PC-3 (cell line): ENCODE measurements at regions not wholly inside any gene's neighbourhood (a gene's known extent, or its start where the extent isn't known, plus 50 kb on each side); places are given as distances from the start of the nearest gene placed in this dataset.

Source experiments
- ATAC-seq: fragments of 200-7000 bp; cut with Tn5 transposase; 2 replicates; pipeline ENCODE4 v1.9.1; 2020; ENCODE audit warnings: mild to moderate bottlenecking, moderate library complexity
- BruUV-seq: library from RNA; stranded (reverse); fragments of 400-500 nt; replicated peaks from 2 replicates; lab custom pipeline; 2021; lab: Mats Ljungman, UMichigan
- CTCF ChIA-PET: fragments of 300-600 bp; sonication (Branson Sonifier 250); formaldehyde crosslinking; loops from one replicate; lab custom pipeline; 2022; ENCODE audit warnings: antibody characterized with exemption; lab: Charles Lee
- POLR2A ChIA-PET: fragments of 300-600 bp; sonication (Branson Sonifier 250); formaldehyde crosslinking; loops from one replicate; lab custom pipeline; 2022; ENCODE audit warnings: antibody characterized with exemption; ENCODE audit not compliant: unreplicated experiment; lab: Charles Lee
- DNase-seq: peaks from one replicate; pipeline ENCODE4 v3.0.0-alpha.2; 2015
- H2AFZ ChIP-seq: fragments of 300-600 bp; sonication (generic); 2 replicates; pipeline ENCODE4 v1.6.0; 2016; ENCODE audit warnings: antibody characterized with exemption, low read length
- H3F3A ChIP-seq: fragments of 300-600 bp; sonication (generic); one replicate; pipeline ENCODE4 v1.6.0; 2017; ENCODE audit warnings: antibody characterized with exemption, low read length, control low read depth, mild to moderate bottlenecking; ENCODE audit not compliant: unreplicated experiment
- H3K27ac ChIP-seq: fragments of 300-600 bp; sonication (generic); 2 replicates; pipeline ENCODE4 v1.5.1; 2016; ENCODE audit warnings: mild to moderate bottlenecking, low read length
- H3K27me3 ChIP-seq: fragments of 300-600 bp; sonication (generic); 2 replicates; pipeline ENCODE4 v1.6.1; 2016; ENCODE audit warnings: low read length, mixed read lengths
- H3K36me3 ChIP-seq: fragments of 300-600 bp; sonication (generic); 2 replicates; pipeline ENCODE4 v1.6.1; 2016; ENCODE audit warnings: low read depth, mixed run types, low read length, mixed read lengths
- H3K4me1 ChIP-seq: fragments of 300-600 bp; sonication (generic); 2 replicates; pipeline ENCODE4 v1.5.1; 2016; ENCODE audit warnings: low read length; ENCODE audit not compliant: insufficient read depth
- H3K4me2 ChIP-seq: fragments of 300-600 bp; sonication (generic); 2 replicates; pipeline ENCODE4 v1.6.0; 2016; ENCODE audit warnings: low read length
- H3K4me3 ChIP-seq: fragments of 300-600 bp; sonication (generic); 2 replicates; pipeline ENCODE4 v1.5.1; 2016; ENCODE audit warnings: mild to moderate bottlenecking, low read length, mixed read lengths
- H3K79me2 ChIP-seq: fragments of 300-600 bp; sonication (generic); 2 replicates; pipeline ENCODE4 v1.6.1; 2017; ENCODE audit warnings: low read length, mixed read lengths
- H3K9ac ChIP-seq: fragments of 300-600 bp; sonication (generic); 2 replicates; pipeline ENCODE4 v1.6.0; 2016; ENCODE audit warnings: mild to moderate bottlenecking, low read length
- H3K9me2 ChIP-seq: fragments of 300-600 bp; sonication (generic); replicated peaks from 2 replicates; pipeline ENCODE4 v1.6.1; 2016; ENCODE audit warnings: mixed run types, low read length, mixed read lengths
- H3K9me3 ChIP-seq: fragments of 300-600 bp; sonication (generic); 2 replicates; pipeline ENCODE4 v1.6.1; 2016; ENCODE audit warnings: low read length, mixed read lengths
- H4K20me1 ChIP-seq: fragments of 300-600 bp; sonication (generic); 2 replicates; pipeline ENCODE4 v1.6.1; 2016; ENCODE audit warnings: low read length, mixed read lengths
- EZH2 ChIP-seq: fragments of 300-600 bp; sonication (generic); IDR thresholded peaks from one replicate; pipeline ENCODE4 v1.6.1; 2017; ENCODE audit warnings: antibody characterized with exemption, mild to moderate bottlenecking, low read length; ENCODE audit not compliant: unreplicated experiment
- EZH2phosphoT487 ChIP-seq: fragments of 300-600 bp; sonication (generic); IDR thresholded peaks from 2 replicates; pipeline ENCODE4 v1.6.1; 2018; ENCODE audit warnings: mild to moderate bottlenecking, antibody characterized with exemption, low read length, borderline replicate concordance
- intact Hi-C: fragments of 100-400 bp; cut with micrococcal nuclease; formaldehyde crosslinking; loops from 2 replicates; pipeline ENCODE4 v1.9.0; 2023
- TF ChIP-seq, protein P1 (sequence below): fragments of 300-600 bp; sonication (generic); conservative IDR thresholded peaks from 2 replicates; pipeline ENCODE4 v1.5.1; 2017; ENCODE audit warnings: antibody characterized with exemption, low read depth, mild to moderate bottlenecking, low read length

DNA sequence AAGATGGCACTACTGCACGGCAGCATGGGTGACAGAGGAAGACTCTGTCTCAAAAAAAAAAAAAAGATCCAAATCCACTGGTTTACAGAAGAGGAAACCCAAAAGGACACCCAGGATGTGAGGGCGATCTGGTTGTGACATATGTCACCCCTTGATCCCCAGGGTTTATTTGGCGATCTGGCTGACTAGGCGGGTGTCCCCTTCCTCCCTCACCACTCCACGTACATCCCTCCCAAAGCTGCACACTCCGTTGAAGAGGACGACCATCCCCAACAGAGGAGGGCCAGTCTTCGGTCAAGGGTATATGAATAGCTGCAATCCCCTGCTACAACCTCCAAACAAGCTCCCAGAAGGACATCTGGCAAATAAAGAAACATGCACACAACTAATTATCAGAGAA lies 111.6 kb downstream of the HTR5A start:
- no peaks in the 10 kb centered on the region for H3K4me1 ChIP-seq
- no peak overlapping the region for H3K27ac ChIP-seq
- H3K9ac ChIP-seq, result no peak overlapping the region
- TF ChIP-seq EZH2 (no peak), EZH2phosphoT487 (no peak)
- TF ChIP-seq, protein P1, sequence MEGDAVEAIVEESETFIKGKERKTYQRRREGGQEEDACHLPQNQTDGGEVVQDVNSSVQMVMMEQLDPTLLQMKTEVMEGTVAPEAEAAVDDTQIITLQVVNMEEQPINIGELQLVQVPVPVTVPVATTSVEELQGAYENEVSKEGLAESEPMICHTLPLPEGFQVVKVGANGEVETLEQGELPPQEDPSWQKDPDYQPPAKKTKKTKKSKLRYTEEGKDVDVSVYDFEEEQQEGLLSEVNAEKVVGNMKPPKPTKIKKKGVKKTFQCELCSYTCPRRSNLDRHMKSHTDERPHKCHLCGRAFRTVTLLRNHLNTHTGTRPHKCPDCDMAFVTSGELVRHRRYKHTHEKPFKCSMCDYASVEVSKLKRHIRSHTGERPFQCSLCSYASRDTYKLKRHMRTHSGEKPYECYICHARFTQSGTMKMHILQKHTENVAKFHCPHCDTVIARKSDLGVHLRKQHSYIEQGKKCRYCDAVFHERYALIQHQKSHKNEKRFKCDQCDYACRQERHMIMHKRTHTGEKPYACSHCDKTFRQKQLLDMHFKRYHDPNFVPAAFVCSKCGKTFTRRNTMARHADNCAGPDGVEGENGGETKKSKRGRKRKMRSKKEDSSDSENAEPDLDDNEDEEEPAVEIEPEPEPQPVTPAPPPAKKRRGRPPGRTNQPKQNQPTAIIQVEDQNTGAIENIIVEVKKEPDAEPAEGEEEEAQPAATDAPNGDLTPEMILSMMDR, result no peak
- H3K4me3 ChIP-seq, result no peak overlapping the region
- no peak for DNase-seq
- no peaks in the 10 kb centered on the region for H3K79me2 ChIP-seq
- CTCF ChIA-PET, result no interaction called here
- H3K9me3 ChIP-seq, result peaks cover 18% of the 10 kb centered on the region
- H4K20me1 ChIP-seq, result no peaks in the 10 kb centered on the region
- intact Hi-C loops, result no loop called here
- no peaks in the 10 kb centered on the region for H3K27me3 ChIP-seq
- H3F3A ChIP-seq, result no peaks in the 10 kb centered on the region
- POLR2A ChIA-PET, result no interaction called here
- no peak for ATAC-seq
- no peak overlapping the region for H2AFZ ChIP-seq
- no peaks in the 10 kb centered on the region for H3K9me2 ChIP-seq
- BruUV-seq, result no TSS peak
- H3K36me3 ChIP-seq, result no peaks in the 10 kb centered on the region
- no peak overlapping the region for H3K4me2 ChIP-seq

DNA sequence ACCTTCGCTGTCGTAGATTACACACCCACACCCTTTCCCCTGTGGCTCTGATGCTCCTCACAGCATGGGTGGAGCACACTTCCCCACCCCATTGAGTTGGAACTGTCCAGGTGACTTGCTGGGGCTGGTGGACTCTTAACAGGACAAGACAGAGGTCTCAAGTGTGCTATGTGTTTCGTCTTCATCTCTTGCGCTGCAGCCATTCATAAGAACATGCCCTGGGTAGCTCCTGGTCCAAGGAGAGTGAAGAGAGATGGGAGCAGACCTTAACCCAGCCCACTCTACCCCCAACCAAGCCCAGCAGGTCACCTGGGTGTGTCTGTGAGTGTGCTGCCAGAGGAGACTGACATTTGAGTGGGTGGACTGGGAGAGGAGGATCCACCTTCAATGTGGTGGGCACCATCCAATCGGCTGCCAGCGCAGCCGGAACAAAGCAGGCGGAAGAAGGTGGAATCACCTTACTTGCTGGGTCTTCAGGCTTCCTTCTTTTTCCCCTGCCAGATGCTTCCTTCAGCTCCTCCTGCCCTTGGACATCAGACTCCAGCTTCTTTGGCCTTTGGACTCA lies 112.4 kb downstream of the HTR5A start:
- Histone ChIP-seq H3K9me3 (peaks cover 13% of the 10 kb centered on the region), H3K4me1 (no peaks in the 10 kb centered on the region), H3F3A (no peaks in the 10 kb centered on the region), H3K9ac (no peak overlapping the region), H3K4me2 (no peak overlapping the region), H3K27ac (no peak overlapping the region), H3K4me3 (no peak overlapping the region), H3K9me2 (no peaks in the 10 kb centered on the region), H3K79me2 (no peaks in the 10 kb centered on the region), H3K27me3 (no peaks in the 10 kb centered on the region), H3K36me3 (no peaks in the 10 kb centered on the region), H4K20me1 (no peaks in the 10 kb centered on the region), H2AFZ (no peak overlapping the region)
- ChIA-PET POLR2A (no interaction called here), CTCF (no interaction called here)
- no TSS peak for BruUV-seq
- ATAC-seq (no peak), DNase-seq (no peak)
- intact Hi-C loops, result no loop called here
- TF ChIP-seq EZH2 (no peak), EZH2phosphoT487 (no peak)
- TF ChIP-seq, protein P1, result no peak

DNA sequence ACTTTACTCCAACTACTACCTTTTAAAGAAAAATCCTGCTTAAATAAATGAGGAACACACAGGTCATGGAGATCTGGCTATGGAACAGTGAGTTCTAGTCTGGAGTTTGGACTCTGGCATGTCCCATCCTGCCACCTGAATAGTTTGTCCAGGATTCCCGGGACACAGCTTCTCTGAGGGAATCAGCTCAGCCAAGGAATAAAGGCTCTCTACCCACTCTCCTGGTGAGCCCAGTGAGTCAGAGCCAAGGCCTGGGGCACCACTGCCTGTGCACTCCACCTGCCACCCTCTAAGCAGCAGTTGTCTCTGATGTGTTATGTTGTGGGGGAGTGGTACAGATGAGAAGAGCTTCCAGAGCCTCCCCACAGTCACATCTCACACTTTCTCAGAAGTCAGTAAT lies 113.5 kb downstream of the HTR5A start:
- H3K9me3 ChIP-seq, result peaks cover 7% of the 10 kb centered on the region; the same call in 1 of the 2 replicates
- H3K27ac ChIP-seq, result no peak overlapping the region
- H4K20me1 ChIP-seq, result no peaks in the 10 kb centered on the region
- intact Hi-C loops, result no loop called here
- H3F3A ChIP-seq, result no peaks in the 10 kb centered on the region
- CTCF ChIA-PET, result no interaction called here
- ATAC-seq (no peak), DNase-seq (no peak)
- H3K27me3 ChIP-seq, result no peaks in the 10 kb centered on the region
- H3K36me3 ChIP-seq, result no peaks in the 10 kb centered on the region
- no peaks in the 10 kb centered on the region for H3K9me2 ChIP-seq
- no peak overlapping the region for H3K9ac ChIP-seq
- H3K4me3 ChIP-seq, result no peak overlapping the region
- no TSS peak for BruUV-seq
- no peaks in the 10 kb centered on the region for H3K4me1 ChIP-seq
- POLR2A ChIA-PET, result no interaction called here
- no peaks in the 10 kb centered on the region for H3K79me2 ChIP-seq
- TF ChIP-seq EZH2phosphoT487, result no peak
- TF ChIP-seq, protein P1, result no peak
- no peak for TF ChIP-seq EZH2
- H2AFZ ChIP-seq, result no peak overlapping the region
- no peak overlapping the region for H3K4me2 ChIP-seq
